ENCODE measurements at regions not wholly inside any gene's neighbourhood (a gene's known extent, or its start where the extent isn't known, plus 50 kb on each side); places are given as distances from the start of the nearest gene placed in this dataset.

- Histone ChIP-seq H3K36me3 (ENCODE audit: control insufficient read depth, insufficient read depth, low read length) (no peaks in the 10 kb centered on the region), H3K27ac (ENCODE audit: low read depth, low read length) (no peak overlapping the region), H3K9me3 (ENCODE audit: control insufficient read depth, insufficient read depth, low read depth, low read length) (no peaks in the 10 kb centered on the region), H3K4me3 (ENCODE audit: low read depth, low read length) (no peak overlapping the region), H3K9ac (ENCODE audit: low read length) (no peak overlapping the region), H3K4me1 (ENCODE audit: control insufficient read depth, insufficient read depth, low read length) (peaks cover 5% of the 10 kb centered on the region; the same call in 1 of the 2 replicates), H3K27me3 (ENCODE audit: control insufficient read depth, insufficient read depth, low read length) (no peaks in the 10 kb centered on the region)
Measured at GRCh38 chr4:63493265-63493664, 916.0 kb downstream of the TECRL start.

GRCh38 chr4:63492515-63492914 lies 916.7 kb downstream of the TECRL start:
- H3K4me1 ChIP-seq (ENCODE audit: control insufficient read depth, insufficient read depth, low read length): peaks cover 5% of the 10 kb centered on the region; the same call in 1 of the 2 replicates
- no peaks in the 10 kb centered on the region for H3K9me3 ChIP-seq (ENCODE audit: control insufficient read depth, insufficient read depth, low read depth, low read length)
- no peak overlapping the region for H3K27ac ChIP-seq (ENCODE audit: low read depth, low read length)
- no peaks in the 10 kb centered on the region for H3K36me3 ChIP-seq (ENCODE audit: control insufficient read depth, insufficient read depth, low read length)
- no peak overlapping the region for H3K4me3 ChIP-seq (ENCODE audit: low read depth, low read length)
- H3K27me3 ChIP-seq (ENCODE audit: control insufficient read depth, insufficient read depth, low read length): no peaks in the 10 kb centered on the region
- no peak overlapping the region for H3K9ac ChIP-seq (ENCODE audit: low read length)

- Histone ChIP-seq H3K36me3 (ENCODE audit: control insufficient read depth, insufficient read depth, low read length) (no peaks in the 10 kb centered on the region), H3K27me3 (ENCODE audit: control insufficient read depth, insufficient read depth, low read length) (no peaks in the 10 kb centered on the region), H3K4me1 (ENCODE audit: control insufficient read depth, insufficient read depth, low read length) (no peaks in the 10 kb centered on the region)
Measured at GRCh38 chr4:63464393-63464792, 944.9 kb downstream of the TECRL start.

GRCh38 chr4:63460075-63460474 lies 949.2 kb downstream of the TECRL start:
- no peaks in the 10 kb centered on the region for H3K4me1 ChIP-seq (ENCODE audit: control insufficient read depth, insufficient read depth, low read length)
- no peak overlapping the region for H3K27ac ChIP-seq (ENCODE audit: low read depth, low read length)
- H3K27me3 ChIP-seq (ENCODE audit: control insufficient read depth, insufficient read depth, low read length): no peaks in the 10 kb centered on the region
- H3K4me3 ChIP-seq (ENCODE audit: low read depth, low read length): no peak overlapping the region
- H3K9me3 ChIP-seq (ENCODE audit: control insufficient read depth, insufficient read depth, low read depth, low read length): no peaks in the 10 kb centered on the region
- H3K9ac ChIP-seq (ENCODE audit: low read length): no peak overlapping the region
- no peaks in the 10 kb centered on the region for H3K36me3 ChIP-seq (ENCODE audit: control insufficient read depth, insufficient read depth, low read length)

More at GRCh38 chr4:63464393-63464792, 944.9 kb downstream of the TECRL start:
- no peaks in the 10 kb centered on the region for H3K9me3 ChIP-seq (ENCODE audit: control insufficient read depth, insufficient read depth, low read depth, low read length)
- no peak overlapping the region for H3K4me3 ChIP-seq (ENCODE audit: low read depth, low read length)
- H3K9ac ChIP-seq (ENCODE audit: low read length): no peak overlapping the region
- H3K27ac ChIP-seq (ENCODE audit: low read depth, low read length): no peak overlapping the region

- Histone ChIP-seq H3K27ac (ENCODE audit: low read depth, low read length) (no peak overlapping the region), H3K4me3 (ENCODE audit: low read depth, low read length) (no peak overlapping the region), H3K9me3 (ENCODE audit: control insufficient read depth, insufficient read depth, low read depth, low read length) (no peaks in the 10 kb centered on the region), H3K27me3 (ENCODE audit: control insufficient read depth, insufficient read depth, low read length) (no peaks in the 10 kb centered on the region), H3K9ac (ENCODE audit: low read length) (no peak overlapping the region), H3K36me3 (ENCODE audit: control insufficient read depth, insufficient read depth, low read length) (no peaks in the 10 kb centered on the region), H3K4me1 (ENCODE audit: control insufficient read depth, insufficient read depth, low read length) (no peaks in the 10 kb centered on the region)
Measured at GRCh38 chr4:63459329-63459728, 949.9 kb downstream of the TECRL start.

GRCh38 chr4:63458010-63458409 lies 951.2 kb downstream of the TECRL start:
- H3K4me1 ChIP-seq (ENCODE audit: control insufficient read depth, insufficient read depth, low read length): no peaks in the 10 kb centered on the region
- no peak overlapping the region for H3K9ac ChIP-seq (ENCODE audit: low read length)
- H3K9me3 ChIP-seq (ENCODE audit: control insufficient read depth, insufficient read depth, low read depth, low read length): no peaks in the 10 kb centered on the region
- no peaks in the 10 kb centered on the region for H3K36me3 ChIP-seq (ENCODE audit: control insufficient read depth, insufficient read depth, low read length)
- H3K27ac ChIP-seq (ENCODE audit: low read depth, low read length): no peak overlapping the region
- H3K4me3 ChIP-seq (ENCODE audit: low read depth, low read length): no peak overlapping the region
- H3K27me3 ChIP-seq (ENCODE audit: control insufficient read depth, insufficient read depth, low read length): no peaks in the 10 kb centered on the region

GRCh38 chr4:63440236-63440635 lies 969.0 kb downstream of the TECRL start:
- Histone ChIP-seq H3K4me3 (ENCODE audit: low read depth, low read length) (no peak overlapping the region), H3K4me1 (ENCODE audit: control insufficient read depth, insufficient read depth, low read length) (no peaks in the 10 kb centered on the region), H3K36me3 (ENCODE audit: control insufficient read depth, insufficient read depth, low read length) (no peaks in the 10 kb centered on the region), H3K9me3 (ENCODE audit: control insufficient read depth, insufficient read depth, low read depth, low read length) (peaks cover 3% of the 10 kb centered on the region; the same call in 1 of the 2 replicates), H3K27ac (ENCODE audit: low read depth, low read length) (no peak overlapping the region), H3K9ac (ENCODE audit: low read length) (no peak overlapping the region), H3K27me3 (ENCODE audit: control insufficient read depth, insufficient read depth, low read length) (no peaks in the 10 kb centered on the region)

GRCh38 chr4:63430105-63430504 lies 979.1 kb downstream of the TECRL start:
- Histone ChIP-seq H3K4me1 (ENCODE audit: control insufficient read depth, insufficient read depth, low read length) (no peaks in the 10 kb centered on the region), H3K9ac (ENCODE audit: low read length) (no peak overlapping the region), H3K27ac (ENCODE audit: low read depth, low read length) (no peak overlapping the region), H3K4me3 (ENCODE audit: low read depth, low read length) (no peak overlapping the region), H3K36me3 (ENCODE audit: control insufficient read depth, insufficient read depth, low read length) (no peaks in the 10 kb centered on the region), H3K27me3 (ENCODE audit: control insufficient read depth, insufficient read depth, low read length) (no peaks in the 10 kb centered on the region), H3K9me3 (ENCODE audit: control insufficient read depth, insufficient read depth, low read depth, low read length) (no peaks in the 10 kb centered on the region)

GRCh38 chr4:63396269-63396668 lies 1013.0 kb downstream of the TECRL start:
- H3K4me3 ChIP-seq (ENCODE audit: low read depth, low read length): no peak overlapping the region
- peaks cover 10% of the 10 kb centered on the region for H3K9me3 ChIP-seq (ENCODE audit: control insufficient read depth, insufficient read depth, low read depth, low read length)
- H3K27ac ChIP-seq (ENCODE audit: low read depth, low read length): no peak overlapping the region
- H3K4me1 ChIP-seq (ENCODE audit: control insufficient read depth, insufficient read depth, low read length): no peaks in the 10 kb centered on the region
- no peaks in the 10 kb centered on the region for H3K36me3 ChIP-seq (ENCODE audit: control insufficient read depth, insufficient read depth, low read length)
- H3K27me3 ChIP-seq (ENCODE audit: control insufficient read depth, insufficient read depth, low read length): no peaks in the 10 kb centered on the region
- H3K9ac ChIP-seq (ENCODE audit: low read length): no peak overlapping the region

GRCh38 chr4:63393544-63393943 lies 1015.7 kb downstream of the TECRL start:
- Histone ChIP-seq H3K4me1 (ENCODE audit: control insufficient read depth, insufficient read depth, low read length) (no peaks in the 10 kb centered on the region), H3K4me3 (ENCODE audit: low read depth, low read length) (no peak overlapping the region), H3K27ac (ENCODE audit: low read depth, low read length) (no peak overlapping the region), H3K27me3 (ENCODE audit: control insufficient read depth, insufficient read depth, low read length) (no peaks in the 10 kb centered on the region), H3K36me3 (ENCODE audit: control insufficient read depth, insufficient read depth, low read length) (no peaks in the 10 kb centered on the region), H3K9me3 (ENCODE audit: control insufficient read depth, insufficient read depth, low read depth, low read length) (peaks cover 10% of the 10 kb centered on the region), H3K9ac (ENCODE audit: low read length) (no peak overlapping the region)

GRCh38 chr4:63379750-63380522 lies 1029.3 kb downstream of the TECRL start:
- Histone ChIP-seq H3K36me3 (ENCODE audit: control insufficient read depth, insufficient read depth, low read length) (no peaks in the 10 kb centered on the region), H3K9ac (ENCODE audit: low read length) (no peak overlapping the region)

More at GRCh38 chr4:63379750-63380522, 1029.3 kb downstream of the TECRL start:
- Histone ChIP-seq H3K27ac (ENCODE audit: low read depth, low read length) (no peak overlapping the region), H3K27me3 (ENCODE audit: control insufficient read depth, insufficient read depth, low read length) (no peaks in the 10 kb centered on the region), H3K4me3 (ENCODE audit: low read depth, low read length) (no peak overlapping the region), H3K9me3 (ENCODE audit: control insufficient read depth, insufficient read depth, low read depth, low read length) (no peaks in the 10 kb centered on the region), H3K4me1 (ENCODE audit: control insufficient read depth, insufficient read depth, low read length) (no peaks in the 10 kb centered on the region)

Measured in HUES6 (cell line).